ENCODE measurements at regions not wholly inside any gene's neighbourhood (a gene's known extent, or its start where the extent isn't known, plus 50 kb on each side); places are given as distances from the start of the nearest gene placed in this dataset.

GRCh38 chr18:71760541-71760940 is 783.6 kb downstream of the CBLN2 start:
- no peak for DNase-seq (ENCODE audit: low read depth)

GRCh38 chr18:71754246-71754645 is 789.9 kb downstream of the CBLN2 start:
- DNase-seq (ENCODE audit: low read depth): no peak

GRCh38 chr18:71743634-71744033 is 800.5 kb downstream of the CBLN2 start:
- DNase-seq (ENCODE audit: low read depth): peak; percentile 54

GRCh38 chr18:71729611-71730010 is 814.5 kb downstream of the CBLN2 start:
- no peak for DNase-seq (ENCODE audit: low read depth)

DNA sequence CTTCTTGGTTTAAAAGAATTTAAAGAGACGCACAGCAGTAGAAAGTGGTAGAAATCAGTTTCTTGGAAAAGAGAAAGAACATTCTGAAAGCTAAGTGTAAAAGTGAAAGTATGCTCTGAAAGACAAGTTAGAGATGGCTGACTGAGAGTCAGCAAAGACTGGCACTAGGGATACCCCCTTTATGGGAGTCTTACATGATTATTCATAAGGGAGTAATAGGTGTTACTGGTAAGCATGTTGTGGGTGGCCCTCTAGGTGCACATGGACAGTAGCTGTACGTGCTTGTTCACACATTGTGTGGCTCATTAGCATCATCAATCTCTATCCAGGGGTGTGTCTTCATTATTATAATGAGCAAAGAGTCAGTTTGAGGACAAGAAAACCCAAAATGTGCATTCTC is 816.2 kb downstream of the CBLN2 start:
- DNase-seq (ENCODE audit: low read depth): no peak

DNA sequence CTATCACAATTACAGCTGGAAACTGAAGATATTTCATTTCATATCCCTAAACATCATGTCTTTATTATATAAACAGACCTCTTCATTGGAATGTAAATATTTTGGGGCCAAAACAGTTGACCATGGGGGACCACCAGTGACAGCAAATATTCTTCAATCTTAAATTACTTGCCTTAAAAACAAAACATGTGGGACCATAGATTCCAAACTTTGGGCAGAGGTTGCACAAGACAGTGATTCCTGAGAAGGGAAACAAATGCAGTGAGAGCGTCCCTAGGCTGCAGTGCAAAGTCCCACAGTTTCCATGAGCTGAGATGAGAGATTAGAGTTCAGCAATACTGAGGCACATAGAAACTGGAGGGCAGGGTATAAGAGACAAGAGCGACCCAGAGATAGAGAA is 818.9 kb downstream of the CBLN2 start:
- DNase-seq (ENCODE audit: low read depth): no peak

DNA sequence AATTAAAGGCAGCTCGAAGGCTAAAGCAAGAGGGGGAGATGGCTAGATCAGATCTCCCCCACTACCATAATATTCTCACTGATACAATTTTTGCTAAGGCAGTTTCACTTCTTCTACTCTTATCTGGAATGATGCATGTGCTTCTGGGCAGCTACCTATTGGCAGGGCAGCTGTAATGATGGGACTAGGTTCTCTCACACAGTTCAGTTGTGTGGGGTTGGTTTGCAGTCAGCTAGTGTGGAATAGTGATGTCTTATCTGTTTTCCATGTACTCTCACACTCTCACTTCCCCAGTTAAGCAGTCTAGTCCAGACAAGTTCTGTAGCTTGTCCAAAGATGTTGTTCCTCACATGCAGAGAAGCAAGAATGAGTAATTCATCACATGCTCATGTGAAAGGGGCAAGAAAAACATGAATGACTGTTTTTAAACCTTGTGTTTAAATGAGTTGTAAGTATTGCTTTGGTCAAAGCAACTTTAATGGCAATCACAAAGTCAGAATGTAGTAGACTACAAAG is 836.1 kb downstream of the CBLN2 start:
- DNase-seq (ENCODE audit: low read depth): peak; percentile 6

GRCh38 chr18:71707400-71707799 is 836.7 kb downstream of the CBLN2 start:
- peak; percentile 1 for DNase-seq (ENCODE audit: low read depth)

- no peak for DNase-seq (ENCODE audit: low read depth)
These were observed 854.6 kb downstream of the CBLN2 start for GRCh38 chr18:71689416-71690160.

- DNase-seq (ENCODE audit: low read depth): no peak
These were observed 861.6 kb downstream of the CBLN2 start for GRCh38 chr18:71682591-71682990.

- no peak for DNase-seq (ENCODE audit: low read depth)
These were observed 866.0 kb downstream of the CBLN2 start for GRCh38 chr18:71678144-71678543.

DNA sequence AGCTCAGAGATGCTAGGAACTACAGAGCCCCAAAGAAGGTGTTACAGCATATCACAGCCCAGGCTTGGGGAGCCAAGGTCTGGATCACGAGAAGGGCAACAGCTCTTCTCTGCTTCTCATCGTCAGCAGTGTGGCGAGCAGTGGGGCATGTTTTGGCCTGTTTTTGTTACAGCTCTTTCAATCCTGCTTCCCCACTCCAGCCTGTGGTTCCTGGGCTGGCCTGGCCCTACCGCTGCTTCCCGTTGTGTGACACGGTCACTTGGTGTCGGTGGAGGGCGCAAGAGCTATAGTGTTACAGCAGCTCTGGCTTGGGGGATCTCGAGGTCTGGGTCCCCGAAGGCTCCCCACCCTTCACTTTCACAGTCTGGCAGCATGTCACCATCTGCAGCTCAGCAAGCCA is 870.2 kb downstream of the CBLN2 start:
- DNase-seq (ENCODE audit: low read depth): no peak

DNA sequence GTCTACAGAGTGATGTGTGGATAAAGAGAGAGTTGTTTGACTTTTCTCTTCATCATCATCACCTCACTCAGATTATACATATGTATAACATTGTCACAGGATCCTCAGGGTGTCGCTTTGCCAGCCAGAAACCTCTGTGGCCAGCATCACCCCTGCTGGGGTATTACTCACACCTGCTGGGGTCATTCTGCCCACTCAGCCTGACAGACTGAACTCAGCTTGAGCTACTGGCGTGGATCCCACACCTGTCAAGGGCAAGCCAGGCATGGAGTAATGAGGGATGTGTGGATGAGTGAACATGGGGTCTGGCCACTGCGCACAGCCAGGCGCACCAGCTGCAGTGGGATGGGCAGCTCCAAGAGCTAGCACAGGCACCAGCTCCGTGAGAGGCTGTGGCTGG is 870.6 kb downstream of the CBLN2 start:
- DNase-seq (ENCODE audit: low read depth): peak; percentile 4

DNA sequence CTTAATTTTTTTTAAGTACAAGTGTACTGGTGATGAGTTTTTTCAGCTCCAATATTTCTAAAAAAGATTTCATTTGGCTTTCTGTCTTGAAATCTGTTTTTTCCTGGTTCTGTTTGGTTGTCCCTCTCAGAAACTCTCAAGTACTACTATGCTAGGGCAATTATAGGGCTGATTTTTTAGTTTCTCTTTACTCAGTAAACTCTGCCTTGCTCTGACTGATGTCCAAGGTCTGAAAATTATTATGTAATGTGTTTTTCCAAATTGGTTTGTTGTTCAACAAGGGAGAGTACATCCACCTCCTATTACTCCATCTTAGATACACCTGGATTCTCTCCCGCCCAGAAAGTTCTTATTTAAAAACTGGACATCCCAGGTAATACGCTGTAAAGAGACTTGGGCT is 877.7 kb downstream of the CBLN2 start:
- DNase-seq (ENCODE audit: low read depth): no peak

- peak; percentile 75 for DNase-seq (ENCODE audit: low read depth)
These were observed 879.0 kb downstream of the CBLN2 start for GRCh38 chr18:71665131-71665530.

DNA sequence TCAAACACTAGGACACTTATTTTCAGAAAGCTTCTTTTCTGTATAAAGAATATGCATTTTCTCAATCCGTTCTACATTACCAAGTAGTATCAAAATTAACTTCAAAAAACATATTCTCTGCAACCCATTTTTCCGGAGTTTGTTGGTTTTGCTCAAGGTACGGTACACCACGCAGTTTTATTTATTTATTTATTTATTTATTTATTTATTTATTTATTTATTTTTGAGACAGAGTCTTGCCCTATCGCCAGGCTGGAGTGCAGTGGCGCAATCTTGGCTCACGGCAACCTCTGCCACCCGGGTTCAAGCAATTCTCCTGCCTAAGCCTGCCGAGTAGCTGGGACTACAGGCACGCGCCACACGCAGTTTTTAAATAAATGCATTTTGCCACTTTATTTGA is 900.3 kb downstream of the CBLN2 start:
- no peak for DNase-seq (ENCODE audit: low read depth)

- peak; percentile 24 for DNase-seq (ENCODE audit: low read depth)
These were observed 913.4 kb downstream of the CBLN2 start for GRCh38 chr18:71630696-71631095.

DNA sequence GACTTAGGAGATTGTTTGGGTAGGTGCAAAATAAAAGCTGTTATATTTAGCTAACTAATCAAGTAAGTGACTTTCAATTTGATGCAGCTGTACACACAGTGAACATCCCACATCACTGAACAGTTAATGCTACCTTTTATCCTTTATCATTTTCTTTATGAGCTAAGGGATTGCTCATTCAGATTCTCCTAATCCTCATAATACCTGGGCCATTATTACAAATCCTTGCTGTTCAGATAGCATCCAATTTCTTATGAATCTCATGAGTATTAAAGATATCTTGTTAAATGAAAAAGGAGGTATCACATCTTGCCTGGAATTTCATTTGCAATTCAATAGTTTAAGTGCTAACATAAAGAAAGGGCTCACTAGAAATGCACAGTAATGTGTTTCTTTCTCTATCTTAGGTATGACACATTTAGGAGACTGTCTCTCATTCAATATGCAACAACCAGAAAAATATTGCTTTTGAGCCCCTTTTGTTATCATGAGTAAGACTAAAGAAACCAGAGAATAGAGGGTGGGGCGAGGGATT is 918.5 kb downstream of the CBLN2 start:
- DNase-seq (ENCODE audit: low read depth): no peak

GRCh38 chr18:71598374-71598773 is 945.8 kb downstream of the CBLN2 start:
- DNase-seq (ENCODE audit: low read depth): no peak

DNA sequence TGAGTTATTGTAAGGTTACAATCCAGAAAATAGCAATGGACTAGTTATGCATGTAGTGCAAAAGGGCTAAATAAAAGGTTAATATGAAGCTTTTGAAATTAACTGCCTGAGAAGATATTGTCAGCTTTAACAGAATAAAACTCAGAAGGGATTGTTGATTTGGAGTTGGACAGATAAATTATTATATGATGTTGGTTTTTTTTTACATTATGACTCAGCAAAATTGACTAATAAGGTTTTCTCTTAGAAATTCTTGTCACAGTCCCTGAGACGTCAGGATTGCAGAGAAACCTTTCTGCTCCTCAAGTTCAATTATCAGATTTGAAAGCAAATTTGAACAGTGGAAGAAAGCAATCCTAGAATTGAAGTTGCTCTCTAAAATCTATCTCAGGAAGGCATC is 946.9 kb downstream of the CBLN2 start:
- DNase-seq (ENCODE audit: low read depth): no peak

DNA sequence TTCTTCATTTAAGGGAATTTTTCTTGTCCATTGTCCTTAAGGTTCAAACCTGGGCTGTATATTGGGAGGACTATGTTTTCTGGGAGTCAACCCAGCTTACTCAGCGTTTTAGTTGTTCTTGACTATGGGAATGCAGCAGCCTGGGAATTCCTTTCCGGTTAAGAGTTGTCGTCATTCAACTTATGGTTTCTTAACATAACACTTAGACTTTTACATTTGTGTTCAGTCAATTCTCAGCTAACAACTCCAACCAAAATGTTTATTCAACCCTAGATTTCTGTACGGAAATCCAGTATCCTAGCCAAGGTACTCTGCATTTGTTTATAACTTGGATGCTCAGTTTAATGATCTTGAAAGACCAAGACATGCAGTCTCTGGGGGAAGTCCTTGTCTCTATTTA is 960.9 kb downstream of the CBLN2 start:
- peak; percentile 20 for DNase-seq (ENCODE audit: low read depth)

DNA sequence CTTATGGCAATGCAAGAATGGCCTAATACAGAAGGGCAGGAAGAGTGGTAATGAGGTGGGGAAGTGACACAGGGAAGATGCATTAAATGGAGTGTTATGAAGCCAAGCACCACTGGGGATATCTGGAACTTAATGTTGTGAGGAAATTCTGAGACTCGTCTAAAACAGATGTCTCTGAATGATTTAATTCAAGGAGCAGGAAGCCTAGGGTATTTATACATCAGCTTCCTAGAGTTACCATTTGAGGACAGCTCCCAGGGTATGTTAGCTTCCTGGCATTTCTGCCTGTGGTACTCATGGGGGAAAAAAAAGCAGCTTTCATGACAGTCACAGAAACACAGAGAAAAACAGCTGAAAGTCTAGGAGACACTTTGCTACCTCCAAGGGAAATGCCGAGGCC is 989.5 kb downstream of the CBLN2 start:
- DNase-seq (ENCODE audit: low read depth): no peak

DNA sequence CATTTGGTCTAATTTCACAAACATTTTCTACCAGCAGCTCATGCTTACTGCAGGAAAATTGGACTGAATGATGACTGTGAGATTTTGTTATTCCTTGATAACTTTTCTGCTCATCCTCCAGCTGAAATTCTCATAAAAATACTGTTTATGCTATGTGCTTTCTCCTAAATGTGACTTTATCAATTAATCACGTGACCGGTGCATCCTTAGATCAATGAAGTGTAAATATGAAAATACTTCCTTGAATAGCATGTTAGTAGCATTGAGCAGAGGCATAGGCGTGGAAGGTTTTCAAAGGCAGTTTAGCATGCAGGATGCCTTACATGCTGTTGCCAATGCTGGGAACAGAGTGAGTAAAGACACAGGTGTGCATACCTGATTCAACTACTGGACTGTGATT is 1002.5 kb downstream of the CBLN2 start:
- DNase-seq (ENCODE audit: low read depth): no peak
